MM.1S (cell line): ENCODE measurements at regions not wholly inside any gene's neighbourhood (a gene's known extent, or its start where the extent isn't known, plus 50 kb on each side); places are given as distances from the start of the nearest gene placed in this dataset.

ENCODE experiments used
- CTCF ChIP-seq: fragments of 300-600 bp; sonication (generic); IDR thresholded peaks from 2 replicates; pipeline ENCODE4 v1.5.1; 2016; ENCODE audit warnings: antibody characterized with exemption, low read length, mixed read lengths
- EZH2 ChIP-seq: fragments of 300-600 bp; sonication (generic); optimal IDR thresholded peaks from 2 replicates; pipeline ENCODE3; 2017; ENCODE audit warnings: low read depth, mild to moderate bottlenecking, antibody characterized with exemption, low read length, mixed read lengths
- EZH2phosphoT487 ChIP-seq: fragments of 300-600 bp; sonication (generic); IDR thresholded peaks from 2 replicates; pipeline ENCODE4 v1.6.1; 2018; ENCODE audit warnings: antibody characterized with exemption, low read length

- TF ChIP-seq CTCF (no peak), EZH2 (no peak), EZH2phosphoT487 (no peak)
Measured at GRCh38 chr3:144523396-144523795, 551.8 kb downstream of the DIPK2A start.
